HEK293 (cell line): ENCODE measurements at regions not wholly inside any gene's neighbourhood (a gene's known extent, or its start where the extent isn't known, plus 50 kb on each side); places are given as distances from the start of the nearest gene placed in this dataset.

Source experiments
- KLF16 ChIP-seq: fragments of 450-650 bp; formaldehyde crosslinking; IDR thresholded peaks from 2 replicates; pipeline ENCODE4 v1.5.1; 2017; ENCODE audit warnings: missing biosample characterization, missing genetic modification characterization
- ZBTB20 ChIP-seq: fragments of 450-650 bp; formaldehyde crosslinking; IDR thresholded peaks from 2 replicates; pipeline ENCODE4 v1.5.1; 2016; ENCODE audit warnings: missing biosample characterization, missing genetic modification characterization
- ZNF146 ChIP-seq: fragments of 450-650 bp; formaldehyde crosslinking; IDR thresholded peaks from 2 replicates; pipeline ENCODE4 v1.5.1; 2016; ENCODE audit warnings: missing biosample characterization, missing genetic modification characterization
- ZNF274 ChIP-seq, 2 experiments: fragments of 200-500 bp in 1 of 2; fragments of 450-650 bp in 1 of 2; sonication (Bioruptor generic) in 1 of 2; formaldehyde crosslinking in 1 of 2; IDR thresholded peaks; 2 replicates each; pipeline versions ENCODE4 v1.5.1 to v1.6.1; 2014 to 2016; ENCODE audit warnings: borderline replicate concordance in 1 of 2, inconsistent platforms in 1 of 2, low read length in 1 of 2, missing biosample characterization in 1 of 2, missing genetic modification characterization in 1 of 2
- ZNF394 ChIP-seq: fragments of 450-650 bp; formaldehyde crosslinking; IDR thresholded peaks from 2 replicates; pipeline ENCODE4 v1.5.1; 2016; ENCODE audit warnings: missing biosample characterization, missing genetic modification characterization, mild to moderate bottlenecking, moderate library complexity, borderline replicate concordance
- ZNF747 ChIP-seq: fragments of 450-650 bp; formaldehyde crosslinking; IDR thresholded peaks from 2 replicates; pipeline ENCODE4 v1.5.1; 2016; ENCODE audit warnings: missing biosample characterization, missing genetic modification characterization
- TF ChIP-seq, protein P1 (sequence below): fragments of 450-650 bp; formaldehyde crosslinking; IDR thresholded peaks from 2 replicates; pipeline ENCODE4 v1.5.1; 2016; ENCODE audit warnings: missing biosample characterization, missing genetic modification characterization

DNA sequence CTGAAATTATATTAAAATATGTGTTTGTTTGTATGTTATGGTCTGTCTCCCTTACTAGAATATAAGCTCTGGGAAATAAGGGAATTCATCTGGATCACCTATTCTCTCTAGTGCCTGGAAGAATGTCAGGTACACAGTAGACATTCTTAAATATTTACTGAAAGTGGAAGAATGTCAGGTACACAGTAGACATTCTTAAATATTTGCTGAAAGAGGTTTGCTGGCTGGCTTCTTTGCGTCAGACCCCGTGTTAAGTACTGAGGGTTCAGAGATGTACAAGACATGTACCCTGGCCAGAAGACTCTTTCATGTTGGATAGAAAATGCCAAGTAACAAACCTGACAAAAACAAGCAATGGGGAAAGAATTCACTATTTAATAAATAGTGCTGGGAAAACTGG is 199.1 kb downstream of the INSC start:
- TF ChIP-seq KLF16 (tag by site-specific recombination) = no peak
- TF ChIP-seq, protein P1, sequence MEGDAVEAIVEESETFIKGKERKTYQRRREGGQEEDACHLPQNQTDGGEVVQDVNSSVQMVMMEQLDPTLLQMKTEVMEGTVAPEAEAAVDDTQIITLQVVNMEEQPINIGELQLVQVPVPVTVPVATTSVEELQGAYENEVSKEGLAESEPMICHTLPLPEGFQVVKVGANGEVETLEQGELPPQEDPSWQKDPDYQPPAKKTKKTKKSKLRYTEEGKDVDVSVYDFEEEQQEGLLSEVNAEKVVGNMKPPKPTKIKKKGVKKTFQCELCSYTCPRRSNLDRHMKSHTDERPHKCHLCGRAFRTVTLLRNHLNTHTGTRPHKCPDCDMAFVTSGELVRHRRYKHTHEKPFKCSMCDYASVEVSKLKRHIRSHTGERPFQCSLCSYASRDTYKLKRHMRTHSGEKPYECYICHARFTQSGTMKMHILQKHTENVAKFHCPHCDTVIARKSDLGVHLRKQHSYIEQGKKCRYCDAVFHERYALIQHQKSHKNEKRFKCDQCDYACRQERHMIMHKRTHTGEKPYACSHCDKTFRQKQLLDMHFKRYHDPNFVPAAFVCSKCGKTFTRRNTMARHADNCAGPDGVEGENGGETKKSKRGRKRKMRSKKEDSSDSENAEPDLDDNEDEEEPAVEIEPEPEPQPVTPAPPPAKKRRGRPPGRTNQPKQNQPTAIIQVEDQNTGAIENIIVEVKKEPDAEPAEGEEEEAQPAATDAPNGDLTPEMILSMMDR (tag by site-specific recombination) = no peak
- TF ChIP-seq ZNF274 (IDR thresholded peaks at IDR 0.05; ENCODE audit: low read length) = no peak
- no peak for TF ChIP-seq ZNF274 (tag by site-specific recombination; IDR thresholded peaks at IDR 0.05; ENCODE audit: borderline replicate concordance)
- no peak for TF ChIP-seq ZNF394 (tag by site-specific recombination)
- TF ChIP-seq ZNF747 (tag by site-specific recombination) = no peak
- TF ChIP-seq ZBTB20 = no peak
- TF ChIP-seq ZNF146 (tag by site-specific recombination) = no peak
